CD14-positive monocyte (primary cell): ENCODE measurements at regions not wholly inside any gene's neighbourhood (a gene's known extent, or its start where the extent isn't known, plus 50 kb on each side); places are given as distances from the start of the nearest gene placed in this dataset.

Experiments
- DNase-seq, 3 donors: peaks; one replicate each; pipeline ENCODE4 v3.0.0-alpha.2; 2011 to 2022
- H2AFZ ChIP-seq: 2 replicates; pipeline ENCODE4 v1.6.0; 2012; ENCODE audit warnings: mild to moderate bottlenecking, low read depth, low read length, inconsistent platforms; ENCODE audit not compliant: insufficient read depth, poor library complexity, severe bottlenecking
- H3K27ac ChIP-seq, 2 donors: 1 replicate in 1 of 2; 2 replicates in 1 of 2; pipeline ENCODE4 v1.5.1; 2012 to 2013; ENCODE audit warnings: low read length in 2 of 2, control low read depth in 1 of 2, inconsistent platforms in 1 of 2, low read depth in 1 of 2, mild to moderate bottlenecking in 1 of 2
- H3K27me3 ChIP-seq, 2 donors: one replicate each; pipeline versions ENCODE4 v1.6.0 to v1.6.1; 2011 to 2013; ENCODE audit warnings: low read length in 2 of 2; ENCODE audit not compliant: control insufficient read depth in 2 of 2, insufficient read depth in 2 of 2
- H3K36me3 ChIP-seq, 2 donors: replicated peaks in 1 of 2; 1 replicate in 1 of 2; 2 replicates in 1 of 2; pipeline versions ENCODE4 v1.5.1 to v1.6.1; 2012 to 2013; ENCODE audit warnings: low read length in 2 of 2, control low read depth in 1 of 2, inconsistent platforms in 1 of 2, mild to moderate bottlenecking in 1 of 2; ENCODE audit not compliant: insufficient read depth in 2 of 2, control insufficient read depth in 1 of 2
- H3K4me1 ChIP-seq, 2 donors: 1 replicate in 1 of 2; 2 replicates in 1 of 2; pipeline versions ENCODE4 v1.5.1 to v1.6.1; 2012 to 2013; ENCODE audit warnings: low read length in 2 of 2, control low read depth in 1 of 2, inconsistent platforms in 1 of 2, mild to moderate bottlenecking in 1 of 2, moderate library complexity in 1 of 2; ENCODE audit not compliant: insufficient read depth in 2 of 2, control insufficient read depth in 1 of 2
- H3K4me2 ChIP-seq: replicated peaks from 2 replicates; pipeline ENCODE3; 2012; ENCODE audit warnings: low read length, moderate library complexity, mild to moderate bottlenecking; ENCODE audit not compliant: poor library complexity, severe bottlenecking; ENCODE audit errors: extremely low read depth
- H3K4me3 ChIP-seq, 3 experiments: fragments of 200-600 bp in 1 of 3; sonication (generic) in 1 of 3; replicated peaks in 1 of 3; 1 replicate in 2 of 3; 2 replicates in 1 of 3; pipeline ENCODE4 v1.5.1; 2011 to 2013; ENCODE audit warnings: low read length in 3 of 3, mild to moderate bottlenecking in 3 of 3, control low read depth in 2 of 3, low read depth in 2 of 3, inconsistent platforms in 1 of 3, moderate library complexity in 1 of 3
- H3K79me2 ChIP-seq: 2 replicates; pipeline ENCODE4 v1.6.0; 2012; ENCODE audit warnings: mild to moderate bottlenecking, control low read depth, inconsistent platforms, low read length, moderate library complexity; ENCODE audit not compliant: insufficient read depth
- H3K9ac ChIP-seq: 2 replicates; pipeline ENCODE4 v1.6.0; 2017; ENCODE audit warnings: low read length, mild to moderate bottlenecking; ENCODE audit not compliant: insufficient read depth, poor library complexity, severe bottlenecking
- H3K9me3 ChIP-seq, 2 donors: replicated peaks in 1 of 2; 1 replicate in 1 of 2; 2 replicates in 1 of 2; pipeline versions ENCODE4 v1.5.1 to v1.6.1; 2012 to 2013; ENCODE audit warnings: low read length in 2 of 2, control low read depth in 1 of 2; ENCODE audit not compliant: control insufficient read depth in 1 of 2, insufficient read depth in 1 of 2
- H4K20me1 ChIP-seq: 2 replicates; pipeline ENCODE4 v1.6.0; 2012; ENCODE audit warnings: mild to moderate bottlenecking, low read length, control low read depth, moderate library complexity; ENCODE audit not compliant: insufficient read depth
- H3K27ac Mint-ChIP-seq, 7 donors: one replicate each; pipeline ENCODE4 v1.8.0; 2020; ENCODE audit warnings: mild to moderate bottlenecking in 7 of 7, mixed read lengths in 7 of 7, moderate library complexity in 6 of 7, inconsistent platforms in 2 of 7
- H3K27me3 Mint-ChIP-seq, 3 donors: one replicate each; pipeline ENCODE4 v1.8.0; 2021 to 2022; ENCODE audit warnings: low read depth in 3 of 3, mild to moderate bottlenecking in 3 of 3, mixed read lengths in 3 of 3, moderate library complexity in 3 of 3, inconsistent platforms in 1 of 3
- H3K36me3 Mint-ChIP-seq, 2 donors: one replicate each; pipeline ENCODE4 v1.8.0; 2020; ENCODE audit warnings: mixed read lengths in 2 of 2, inconsistent platforms in 1 of 2, mild to moderate bottlenecking in 1 of 2
- H3K4me1 Mint-ChIP-seq: one replicate; pipeline ENCODE4 v1.8.0; 2020; ENCODE audit warnings: mild to moderate bottlenecking, mixed read lengths
- H3K4me3 Mint-ChIP-seq, 2 donors: one replicate each; pipeline ENCODE4 v1.8.0; 2020; ENCODE audit warnings: mild to moderate bottlenecking in 2 of 2, mixed read lengths in 2 of 2, moderate library complexity in 1 of 2
- H3K9me3 Mint-ChIP-seq, 7 donors: one replicate each; pipeline ENCODE4 v1.8.0; 2020 to 2022; ENCODE audit warnings: mixed read lengths in 7 of 7, mild to moderate bottlenecking in 6 of 7, moderate library complexity in 6 of 7, inconsistent platforms in 2 of 7
- CTCF ChIP-seq: fragments of 200-600 bp; IDR thresholded peaks from one replicate; pipeline ENCODE4 v1.8.0; 2022; ENCODE audit warnings: antibody characterized with exemption, mild to moderate bottlenecking
- WGBS: methylation state at CpG from one replicate; pipeline ENCODE4 v1.1.5; 2013; ENCODE audit warnings: missing lambda C conversion rate; ENCODE audit not compliant: insufficient coverage; 5-methylcytosine and 5-hydroxymethylcytosine counted together
- intact Hi-C, 2 donors: fragments of 100-400 bp; cut with micrococcal nuclease; formaldehyde crosslinking; loops; one replicate each; pipeline versions ENCODE4 v1.15.0 to v1.15.1; 2023

- Histone ChIP-seq H3K36me3 (no peaks in the 10 kb centered on the region), H3K27me3 (no peaks in the 10 kb centered on the region), H3K4me2 (no peak overlapping the region), H2AFZ (no peak overlapping the region), H4K20me1 (no peaks in the 10 kb centered on the region), H3K4me3 (no peak overlapping the region), H3K79me2 (no peaks in the 10 kb centered on the region), H3K27ac (no peak overlapping the region), H3K4me1 (no peaks in the 10 kb centered on the region), H3K9ac (no peak overlapping the region), H3K9me3 (peaks cover 14% of the 10 kb centered on the region in 2 donors)
- H3K36me3 Mint-ChIP-seq, result no peaks in the 10 kb centered on the region
- H3K27ac Mint-ChIP-seq, result no peak overlapping the region
- intact Hi-C loops, result no loop called here
- no peak for DNase-seq
- H3K4me3 Mint-ChIP-seq, result no peak overlapping the region
- no peaks in the 10 kb centered on the region for H3K4me1 Mint-ChIP-seq
- peaks cover 5 to 17% (median 12%) of the 10 kb centered on the region in 7 donors for H3K9me3 Mint-ChIP-seq
- TF ChIP-seq CTCF, result no peak
- H3K27me3 Mint-ChIP-seq, result no peaks in the 10 kb centered on the region
- WGBS, result no CpG with 5 or more reads among the region's 3 CpGs
Measured at GRCh38 chr1:222161676-222162075, 386.2 kb downstream of the HHIPL2 start.

- Mint-ChIP-seq H3K36me3 (no peaks in the 10 kb centered on the region), H3K27ac (no peak overlapping the region)
- WGBS, result no CpG with 5 or more reads among the region's 1 CpG
Measured at GRCh38 chr1:222157612-222158011, 390.3 kb downstream of the HHIPL2 start.

More at GRCh38 chr1:222157612-222158011, 390.3 kb downstream of the HHIPL2 start:
- H3K9me3 ChIP-seq, result peaks cover 14 to 15% of the 10 kb centered on the region in 2 donors
- no peaks in the 10 kb centered on the region for H3K4me1 ChIP-seq
- intact Hi-C loops, result no loop called here
- no peaks in the 10 kb centered on the region for H3K36me3 ChIP-seq
- Mint-ChIP-seq H3K4me3 (no peak overlapping the region), H3K4me1 (no peaks in the 10 kb centered on the region), H3K27me3 (peaks cover 0 to 1% (median 0%) of the 10 kb centered on the region in 3 donors), H3K9me3 (peaks cover 5 to 20% (median 15%) of the 10 kb centered on the region in 7 donors)
- no peaks in the 10 kb centered on the region for H3K27me3 ChIP-seq
- no peaks in the 10 kb centered on the region for H4K20me1 ChIP-seq
- no peak for TF ChIP-seq CTCF
- no peak for DNase-seq
- no peak overlapping the region for H3K27ac ChIP-seq
- H3K79me2 ChIP-seq, result no peaks in the 10 kb centered on the region
- no peak overlapping the region for H3K4me2 ChIP-seq
- no peak overlapping the region for H3K9ac ChIP-seq
- no peak overlapping the region for H3K4me3 ChIP-seq
- H2AFZ ChIP-seq, result no peak overlapping the region
